Naive thymus-derived CD4-positive, alpha-beta T cell (primary cell): ENCODE measurements at regions not wholly inside any gene's neighbourhood (a gene's known extent, or its start where the extent isn't known, plus 50 kb on each side); places are given as distances from the start of the nearest gene placed in this dataset.

Source experiments
- ATAC-seq: fragments of 150-1000 bp; cut with Tn5 transposase; 2 replicates; pipeline ENCODE4 v1.10.0; 2021; ENCODE audit warnings: mild to moderate bottlenecking, moderate library complexity
- CTCF ChIA-PET: fragments of 350-600 bp; sonication (Branson Sonifier 250); formaldehyde crosslinking; loops from one replicate; lab custom pipeline; 2021; ENCODE audit warnings: antibody characterized with exemption; lab: Charles Lee
- POLR2A ChIA-PET: fragments of 350-600 bp; sonication (Branson Sonifier 250); formaldehyde crosslinking; loops from one replicate; lab custom pipeline; 2021; ENCODE audit warnings: antibody characterized with exemption, inconsistent platforms; lab: Charles Lee
- DNase-seq, 9 donors: peaks; one replicate each; pipeline versions ENCODE4 v3.0.0 to v3.0.0-alpha.2; 2020 to 2022; ENCODE audit warnings: mixed read lengths in 1 of 9
- H3K27ac ChIP-seq: one replicate; pipeline ENCODE4 v1.7.0; 2013; ENCODE audit warnings: mild to moderate bottlenecking, low read depth, low read length, moderate library complexity
- H3K27me3 ChIP-seq, 2 donors: one replicate each; pipeline ENCODE4 v1.7.0; 2013; ENCODE audit warnings: low read length in 2 of 2, mild to moderate bottlenecking in 2 of 2, moderate library complexity in 2 of 2; ENCODE audit not compliant: control insufficient read depth in 2 of 2, insufficient read depth in 2 of 2
- H3K36me3 ChIP-seq, 3 experiments: 1 replicate in 2 of 3; 2 replicates in 1 of 3; pipeline ENCODE4 v1.7.0; 2013; ENCODE audit warnings: low read length in 3 of 3, mild to moderate bottlenecking in 3 of 3, moderate library complexity in 1 of 3; ENCODE audit not compliant: insufficient read depth in 3 of 3, control insufficient read depth in 2 of 3
- H3K4me1 ChIP-seq, 2 donors: one replicate each; pipeline ENCODE4 v1.7.0; 2013; ENCODE audit warnings: low read length in 2 of 2, mild to moderate bottlenecking in 2 of 2, moderate library complexity in 1 of 2; ENCODE audit not compliant: control insufficient read depth in 2 of 2, insufficient read depth in 2 of 2
- H3K4me3 ChIP-seq: 2 replicates; pipeline ENCODE4 v1.7.0; 2013; ENCODE audit warnings: mild to moderate bottlenecking, low read length
- H3K9me3 ChIP-seq, 3 experiments: 1 replicate in 2 of 3; 2 replicates in 1 of 3; pipeline ENCODE4 v1.7.0; 2013; ENCODE audit warnings: low read length in 3 of 3; ENCODE audit not compliant: control insufficient read depth in 2 of 3
- H3K27ac Mint-ChIP-seq, 9 donors: one replicate each; pipeline ENCODE4 v1.8.0; 2020 to 2022; ENCODE audit warnings: mixed read lengths in 9 of 9, mild to moderate bottlenecking in 8 of 9, moderate library complexity in 5 of 9, inconsistent platforms in 2 of 9
- H3K27me3 Mint-ChIP-seq, 5 donors: one replicate each; pipeline ENCODE4 v1.8.0; 2021 to 2022; ENCODE audit warnings: mixed read lengths in 5 of 5, mild to moderate bottlenecking in 1 of 5
- H3K36me3 Mint-ChIP-seq, 5 donors: one replicate each; pipeline ENCODE4 v1.8.0; 2020 to 2022; ENCODE audit warnings: mixed read lengths in 5 of 5, mild to moderate bottlenecking in 3 of 5, inconsistent platforms in 1 of 5
- H3K4me1 Mint-ChIP-seq, 7 donors: one replicate each; pipeline ENCODE4 v1.8.0; 2020 to 2022; ENCODE audit warnings: mixed read lengths in 7 of 7, mild to moderate bottlenecking in 3 of 7, inconsistent platforms in 1 of 7
- H3K4me3 Mint-ChIP-seq, 10 donors: one replicate each; pipeline ENCODE4 v1.8.0; 2020 to 2022; ENCODE audit warnings: mild to moderate bottlenecking in 10 of 10, mixed read lengths in 10 of 10, moderate library complexity in 6 of 10, inconsistent platforms in 2 of 10
- H3K9me3 Mint-ChIP-seq, 11 donors: one replicate each; pipeline ENCODE4 v1.8.0; 2020 to 2022; ENCODE audit warnings: mixed read lengths in 11 of 11, mild to moderate bottlenecking in 4 of 11, inconsistent platforms in 1 of 11, moderate library complexity in 1 of 11
- intact Hi-C, 2 donors: fragments of 100-400 bp; cut with micrococcal nuclease; formaldehyde crosslinking; loops; one replicate each; pipeline ENCODE4 v1.15.1; 2023

- Histone ChIP-seq H3K4me3 (no peak overlapping the region), H3K4me1 (no peaks in the 10 kb centered on the region), H3K9me3 (no peaks in the 10 kb centered on the region), H3K27me3 (no peaks in the 10 kb centered on the region), H3K36me3 (no peaks in the 10 kb centered on the region), H3K27ac (no peak overlapping the region)
- Mint-ChIP-seq H3K36me3 (no peaks in the 10 kb centered on the region), H3K27me3 (no peaks in the 10 kb centered on the region), H3K9me3 (peaks cover 0 to 8% (median 4%) of the 10 kb centered on the region in 11 donors), H3K27ac (no peak overlapping the region), H3K4me1 (no peaks in the 10 kb centered on the region), H3K4me3 (no peak overlapping the region)
- CTCF ChIA-PET = no interaction called here
- no peak for ATAC-seq
- DNase-seq = no peak
- intact Hi-C loops = no loop called here
- POLR2A ChIA-PET = no interaction called here
These were observed 481.3 kb downstream of the PIK3C3 start for GRCh38 chr18:42436222-42436765.

- H3K4me1 ChIP-seq = no peaks in the 10 kb centered on the region
- ATAC-seq = no peak
- intact Hi-C loops = no loop called here
- ChIA-PET POLR2A (no interaction called here), CTCF (no interaction called here)
- H3K4me3 Mint-ChIP-seq = no peak overlapping the region
- no peaks in the 10 kb centered on the region for H3K27me3 Mint-ChIP-seq
- H3K4me1 Mint-ChIP-seq = no peaks in the 10 kb centered on the region
- H3K36me3 Mint-ChIP-seq = no peaks in the 10 kb centered on the region
- H3K27ac ChIP-seq = no peak overlapping the region
- H3K27me3 ChIP-seq = no peaks in the 10 kb centered on the region
- H3K4me3 ChIP-seq = no peak overlapping the region
- H3K36me3 ChIP-seq = no peaks in the 10 kb centered on the region
- DNase-seq = no peak
- no peak overlapping the region for H3K27ac Mint-ChIP-seq
- H3K9me3 Mint-ChIP-seq = peaks cover 0 to 11% (median 4%) of the 10 kb centered on the region in 11 donors
- no peaks in the 10 kb centered on the region for H3K9me3 ChIP-seq
These were observed 482.0 kb downstream of the PIK3C3 start for GRCh38 chr18:42437001-42437400.

GRCh38 chr18:42437646-42438045, 482.6 kb downstream of the PIK3C3 start:
- H3K4me3 Mint-ChIP-seq = no peak overlapping the region

GRCh38 chr18:42442656-42443055, 487.6 kb downstream of the PIK3C3 start:
- Histone ChIP-seq H3K36me3 (no peaks in the 10 kb centered on the region), H3K9me3 (peaks cover 0 to 5% (median 3%) of the 10 kb centered on the region in 3 experiments), H3K4me1 (no peaks in the 10 kb centered on the region), H3K27me3 (no peaks in the 10 kb centered on the region), H3K4me3 (no peak overlapping the region), H3K27ac (no peak overlapping the region)
- H3K27me3 Mint-ChIP-seq = peaks cover 0 to 5% (median 0%) of the 10 kb centered on the region in 5 donors
- ChIA-PET CTCF (no interaction called here), POLR2A (no interaction called here)
- H3K27ac Mint-ChIP-seq = no peak overlapping the region
- H3K4me3 Mint-ChIP-seq = no peak overlapping the region
- H3K4me1 Mint-ChIP-seq = no peaks in the 10 kb centered on the region
- intact Hi-C loops = no loop called here
- ATAC-seq = no peak
- no peak for DNase-seq
- H3K9me3 Mint-ChIP-seq = peaks cover 10 to 33% (median 16%) of the 10 kb centered on the region in 11 donors
- no peaks in the 10 kb centered on the region for H3K36me3 Mint-ChIP-seq

More at GRCh38 chr18:42437646-42438045, 482.6 kb downstream of the PIK3C3 start:
- no peak for ATAC-seq
- Mint-ChIP-seq H3K9me3 (peaks cover 0 to 13% (median 8%) of the 10 kb centered on the region in 11 donors), H3K27ac (no peak overlapping the region), H3K4me1 (no peaks in the 10 kb centered on the region), H3K27me3 (no peaks in the 10 kb centered on the region), H3K36me3 (no peaks in the 10 kb centered on the region)
- H3K36me3 ChIP-seq = no peaks in the 10 kb centered on the region
- intact Hi-C loops = no loop called here
- no peak for DNase-seq
- POLR2A ChIA-PET = no interaction called here
- H3K4me3 ChIP-seq = no peak overlapping the region
- no peak overlapping the region for H3K27ac ChIP-seq
- H3K27me3 ChIP-seq = no peaks in the 10 kb centered on the region
- no peaks in the 10 kb centered on the region for H3K4me1 ChIP-seq
- CTCF ChIA-PET = no interaction called here
- no peaks in the 10 kb centered on the region for H3K9me3 ChIP-seq

GRCh38 chr18:42444349-42444748, 489.3 kb downstream of the PIK3C3 start:
- DNase-seq = no peak
- no peak overlapping the region for H3K4me3 ChIP-seq

GRCh38 chr18:42445359-42445758, 490.3 kb downstream of the PIK3C3 start:
- H3K27me3 Mint-ChIP-seq = peaks cover 0 to 5% (median 0%) of the 10 kb centered on the region in 5 donors
- Histone ChIP-seq H3K4me3 (no peak overlapping the region), H3K27me3 (no peaks in the 10 kb centered on the region), H3K4me1 (no peaks in the 10 kb centered on the region), H3K9me3 (peaks cover 0 to 9% (median 3%) of the 10 kb centered on the region in 3 experiments), H3K36me3 (no peaks in the 10 kb centered on the region), H3K27ac (no peak overlapping the region)
- no peaks in the 10 kb centered on the region for H3K4me1 Mint-ChIP-seq
- H3K36me3 Mint-ChIP-seq = peaks cover 0 to 8% (median 0%) of the 10 kb centered on the region in 5 donors
- ChIA-PET POLR2A (no interaction called here), CTCF (no interaction called here)
- intact Hi-C loops = no loop called here
- no peak overlapping the region for H3K4me3 Mint-ChIP-seq
- no peak for DNase-seq
- peaks cover 6 to 42% (median 23%) of the 10 kb centered on the region in 11 donors for H3K9me3 Mint-ChIP-seq
- no peak overlapping the region for H3K27ac Mint-ChIP-seq
- ATAC-seq = no peak

More at GRCh38 chr18:42444349-42444748, 489.3 kb downstream of the PIK3C3 start:
- Histone ChIP-seq H3K9me3 (peaks cover 0 to 9% (median 3%) of the 10 kb centered on the region in 3 experiments), H3K36me3 (no peaks in the 10 kb centered on the region), H3K27me3 (no peaks in the 10 kb centered on the region), H3K4me1 (no peaks in the 10 kb centered on the region), H3K27ac (no peak overlapping the region)
- CTCF ChIA-PET = no interaction called here
- ATAC-seq = no peak
- no peak overlapping the region for H3K27ac Mint-ChIP-seq
- peaks cover 6 to 46% (median 23%) of the 10 kb centered on the region in 11 donors for H3K9me3 Mint-ChIP-seq
- H3K27me3 Mint-ChIP-seq = peaks cover 0 to 5% (median 0%) of the 10 kb centered on the region in 5 donors
- POLR2A ChIA-PET = no interaction called here
- H3K4me3 Mint-ChIP-seq = no peak overlapping the region
- H3K36me3 Mint-ChIP-seq = peaks cover 0 to 8% (median 0%) of the 10 kb centered on the region in 5 donors
- intact Hi-C loops = no loop called here
- no peaks in the 10 kb centered on the region for H3K4me1 Mint-ChIP-seq

GRCh38 chr18:42446195-42446594, 491.2 kb downstream of the PIK3C3 start:
- ATAC-seq = no peak
- no peaks in the 10 kb centered on the region for H3K4me1 Mint-ChIP-seq
- H3K4me3 Mint-ChIP-seq = no peak overlapping the region
- H3K9me3 Mint-ChIP-seq = peaks cover 6 to 39% (median 23%) of the 10 kb centered on the region in 11 donors
- Histone ChIP-seq H3K27ac (no peak overlapping the region), H3K4me3 (no peak overlapping the region), H3K36me3 (no peaks in the 10 kb centered on the region), H3K27me3 (no peaks in the 10 kb centered on the region), H3K9me3 (peaks cover 0 to 9% (median 3%) of the 10 kb centered on the region in 3 experiments), H3K4me1 (no peaks in the 10 kb centered on the region)
- no peak overlapping the region for H3K27ac Mint-ChIP-seq
- DNase-seq = no peak
- H3K36me3 Mint-ChIP-seq = peaks cover 0 to 8% (median 0%) of the 10 kb centered on the region in 5 donors
- POLR2A ChIA-PET = no interaction called here
- peaks cover 0 to 5% (median 0%) of the 10 kb centered on the region in 5 donors for H3K27me3 Mint-ChIP-seq
- CTCF ChIA-PET = no interaction called here
- intact Hi-C loops = no loop called here
